ENCODE measurements at regions not wholly inside any gene's neighbourhood (a gene's known extent, or its start where the extent isn't known, plus 50 kb on each side); places are given as distances from the start of the nearest gene placed in this dataset.
A peak's percentile ranks its signal among the peaks of the same experiment; 100 is the strongest.

GRCh38 chr16:85235991-85236817 lies 123.9 kb upstream of the CIBAR2 start:
- Mint-ChIP-seq H3K4me1 (no peaks in the 10 kb centered on the region), H3K4me3 (peak overlapping the region in 1 of 2 donors; percentile 76), H3K9me3 (peaks cover 0 to 5% (median 1%) of the 10 kb centered on the region in 7 donors), H3K27ac (no peak overlapping the region), H3K36me3 (no peaks in the 10 kb centered on the region), H3K27me3 (ENCODE audit: low read depth in 3 of 3) (peaks cover 48 to 57% (median 49%) of the 10 kb centered on the region in 3 donors)
- intact Hi-C loops (cut with micrococcal nuclease), result no loop called here
- H3K27ac ChIP-seq (ENCODE audit: low read depth in 1 of 2, low read length in 2 of 2), result no peak overlapping the region
- no peak for TF ChIP-seq CTCF (IDR thresholded peaks at IDR 0.05)
- no peaks in the 10 kb centered on the region for H4K20me1 ChIP-seq (ENCODE audit: insufficient read depth, low read length)
- H3K27me3 ChIP-seq (ENCODE audit: control insufficient read depth in 2 of 2, insufficient read depth in 2 of 2, low read length in 2 of 2), result peaks cover 14 to 49% of the 10 kb centered on the region in 2 donors
- no peaks in the 10 kb centered on the region for H3K36me3 ChIP-seq (replicated peaks in 1 of 2; ENCODE audit: control insufficient read depth in 1 of 2, insufficient read depth in 2 of 2, low read length in 2 of 2)
- H3K79me2 ChIP-seq (ENCODE audit: insufficient read depth, low read length), result no peaks in the 10 kb centered on the region
- DNase-seq, result no peak
- 23% methylated on average over 16 of the region's 20 CpGs for WGBS (ENCODE audit: insufficient coverage)
- no peak overlapping the region for H2AFZ ChIP-seq (ENCODE audit: insufficient read depth, low read depth, low read length, poor library complexity, severe bottlenecking)
- H3K4me1 ChIP-seq (ENCODE audit: control insufficient read depth in 1 of 2, insufficient read depth in 2 of 2, low read length in 2 of 2), result peaks cover 0 to 9% of the 10 kb centered on the region in 2 donors
- H3K9me3 ChIP-seq (replicated peaks in 1 of 2; ENCODE audit: control insufficient read depth in 1 of 2, insufficient read depth in 1 of 2, low read length in 2 of 2), result peaks cover 0 to 3% of the 10 kb centered on the region in 2 donors
- no peak overlapping the region for H3K4me3 ChIP-seq (replicated peaks in 1 of 3; ENCODE audit: low read depth in 2 of 3, low read length in 3 of 3)
- H3K4me2 ChIP-seq (replicated peaks; ENCODE audit: extremely low read depth, low read length, poor library complexity, severe bottlenecking), result peak overlapping the region; percentile 11
- peak overlapping the region; percentile 4 for H3K9ac ChIP-seq (ENCODE audit: insufficient read depth, low read length, poor library complexity, severe bottlenecking)

DNA sequence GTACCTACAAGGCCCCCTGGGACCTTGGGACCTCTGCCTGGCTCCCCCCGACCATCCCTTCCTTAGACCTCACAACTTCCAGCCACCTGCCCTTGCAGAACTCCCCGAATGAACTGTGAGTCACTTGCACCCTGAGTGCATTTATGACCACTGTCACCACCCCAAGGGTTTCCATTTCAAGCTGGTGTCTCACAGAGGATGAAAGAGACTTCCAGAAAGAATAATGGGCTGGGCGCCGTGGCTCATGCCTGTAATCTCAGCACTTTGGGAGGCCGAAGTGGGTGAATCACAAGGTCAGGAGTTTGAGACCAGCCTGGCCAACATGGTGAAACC lies 124.5 kb upstream of the CIBAR2 start:
- Histone ChIP-seq H3K9me3 (replicated peaks in 1 of 2; ENCODE audit: control insufficient read depth in 1 of 2, insufficient read depth in 1 of 2, low read length in 2 of 2) (peaks cover 0 to 3% of the 10 kb centered on the region in 2 donors), H3K27me3 (ENCODE audit: control insufficient read depth in 2 of 2, insufficient read depth in 2 of 2, low read length in 2 of 2) (peaks cover 14 to 49% of the 10 kb centered on the region in 2 donors), H3K4me3 (replicated peaks in 1 of 3; ENCODE audit: low read depth in 2 of 3, low read length in 3 of 3) (no peak overlapping the region), H3K4me1 (ENCODE audit: control insufficient read depth in 1 of 2, insufficient read depth in 2 of 2, low read length in 2 of 2) (peaks cover 0 to 9% of the 10 kb centered on the region in 2 donors), H4K20me1 (ENCODE audit: insufficient read depth, low read length) (no peaks in the 10 kb centered on the region), H2AFZ (ENCODE audit: insufficient read depth, low read depth, low read length, poor library complexity, severe bottlenecking) (no peak overlapping the region), H3K4me2 (replicated peaks; ENCODE audit: extremely low read depth, low read length, poor library complexity, severe bottlenecking) (no peak overlapping the region), H3K9ac (ENCODE audit: insufficient read depth, low read length, poor library complexity, severe bottlenecking) (no peak overlapping the region), H3K36me3 (replicated peaks in 1 of 2; ENCODE audit: control insufficient read depth in 1 of 2, insufficient read depth in 2 of 2, low read length in 2 of 2) (no peaks in the 10 kb centered on the region), H3K79me2 (ENCODE audit: insufficient read depth, low read length) (no peaks in the 10 kb centered on the region), H3K27ac (ENCODE audit: low read depth in 1 of 2, low read length in 2 of 2) (no peak overlapping the region)
- Mint-ChIP-seq H3K9me3 (peaks cover 0 to 5% (median 1%) of the 10 kb centered on the region in 7 donors), H3K27ac (no peak overlapping the region), H3K36me3 (no peaks in the 10 kb centered on the region), H3K4me3 (peak overlapping the region in 1 of 2 donors; percentile 37), H3K27me3 (ENCODE audit: low read depth in 3 of 3) (peaks cover 48 to 57% (median 49%) of the 10 kb centered on the region in 3 donors), H3K4me1 (no peaks in the 10 kb centered on the region)
- intact Hi-C loops (cut with micrococcal nuclease), result no loop called here
- DNase-seq, result no peak
- no peak for TF ChIP-seq CTCF (IDR thresholded peaks at IDR 0.05)
- WGBS (ENCODE audit: insufficient coverage), result 94% methylated on average over 4 of the region's 5 CpGs

Measured in CD14-positive monocyte (primary cell).